ENCODE measurements at regions not wholly inside any gene's neighbourhood (a gene's known extent, or its start where the extent isn't known, plus 50 kb on each side); places are given as distances from the start of the nearest gene placed in this dataset.

DNA sequence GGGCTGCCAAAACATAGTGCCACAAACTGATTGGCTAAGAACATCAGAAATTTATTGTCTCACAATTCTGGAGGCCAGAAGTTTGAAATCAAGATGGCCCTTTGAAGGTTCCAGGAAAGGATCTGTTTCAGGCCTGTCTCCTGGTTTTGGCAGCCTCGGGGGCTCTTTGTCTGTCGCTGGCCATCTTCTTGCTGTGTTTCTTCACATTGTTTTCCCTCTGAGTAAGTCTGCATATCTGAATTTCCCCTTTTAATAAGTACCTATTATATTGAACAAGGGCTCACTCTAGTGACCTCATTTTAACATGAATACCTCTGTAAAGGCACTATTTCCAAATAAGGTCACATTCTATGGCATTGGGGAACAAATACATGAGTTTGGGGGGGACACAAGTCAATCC lies 467.1 kb upstream of the MGAT4C start:
- TF ChIP-seq POLR2A (IDR thresholded peaks at IDR 0.05): no peak
- TF ChIP-seq, protein P1, sequence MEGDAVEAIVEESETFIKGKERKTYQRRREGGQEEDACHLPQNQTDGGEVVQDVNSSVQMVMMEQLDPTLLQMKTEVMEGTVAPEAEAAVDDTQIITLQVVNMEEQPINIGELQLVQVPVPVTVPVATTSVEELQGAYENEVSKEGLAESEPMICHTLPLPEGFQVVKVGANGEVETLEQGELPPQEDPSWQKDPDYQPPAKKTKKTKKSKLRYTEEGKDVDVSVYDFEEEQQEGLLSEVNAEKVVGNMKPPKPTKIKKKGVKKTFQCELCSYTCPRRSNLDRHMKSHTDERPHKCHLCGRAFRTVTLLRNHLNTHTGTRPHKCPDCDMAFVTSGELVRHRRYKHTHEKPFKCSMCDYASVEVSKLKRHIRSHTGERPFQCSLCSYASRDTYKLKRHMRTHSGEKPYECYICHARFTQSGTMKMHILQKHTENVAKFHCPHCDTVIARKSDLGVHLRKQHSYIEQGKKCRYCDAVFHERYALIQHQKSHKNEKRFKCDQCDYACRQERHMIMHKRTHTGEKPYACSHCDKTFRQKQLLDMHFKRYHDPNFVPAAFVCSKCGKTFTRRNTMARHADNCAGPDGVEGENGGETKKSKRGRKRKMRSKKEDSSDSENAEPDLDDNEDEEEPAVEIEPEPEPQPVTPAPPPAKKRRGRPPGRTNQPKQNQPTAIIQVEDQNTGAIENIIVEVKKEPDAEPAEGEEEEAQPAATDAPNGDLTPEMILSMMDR (IDR thresholded peaks at IDR 0.05): no peak
